HS-27A (cell line): ENCODE measurements at regions not wholly inside any gene's neighbourhood (a gene's known extent, or its start where the extent isn't known, plus 50 kb on each side); places are given as distances from the start of the nearest gene placed in this dataset.

ENCODE experiments used
- DNase-seq: peaks from one replicate; pipeline ENCODE4 v3.0.0-alpha.2; 2012; ENCODE audit warnings: low read depth, missing footprints

- DNase-seq: peak; percentile 56
These were observed 83.0 kb upstream of the DUSP5 start for GRCh38 chr10:110414548-110415309.

DNA sequence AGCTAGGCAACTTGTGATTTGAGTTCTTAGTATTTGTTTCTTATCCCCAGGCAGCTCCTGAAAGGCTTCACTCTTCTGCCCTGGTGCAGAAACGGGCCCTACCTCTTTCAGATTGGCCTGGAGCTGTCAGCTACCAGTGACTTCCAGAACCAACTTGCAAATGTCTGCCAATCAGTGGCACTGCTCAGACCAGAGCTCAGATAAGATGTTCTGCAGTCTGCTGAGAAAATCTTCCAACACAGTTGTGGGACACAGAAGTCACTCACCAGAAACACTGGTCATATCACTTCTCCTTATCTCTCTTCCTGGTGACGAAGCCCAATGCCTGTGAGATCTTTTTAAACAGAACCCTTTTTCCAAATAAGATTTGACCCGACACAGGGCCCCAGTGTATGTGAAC is 81.9 kb upstream of the DUSP5 start:
- DNase-seq: no peak

GRCh38 chr10:110416776-110417711 is 80.7 kb upstream of the DUSP5 start:
- peak; percentile 60 for DNase-seq

- no peak for DNase-seq
These were observed 79.5 kb upstream of the DUSP5 start for GRCh38 chr10:110418218-110418617.

DNA sequence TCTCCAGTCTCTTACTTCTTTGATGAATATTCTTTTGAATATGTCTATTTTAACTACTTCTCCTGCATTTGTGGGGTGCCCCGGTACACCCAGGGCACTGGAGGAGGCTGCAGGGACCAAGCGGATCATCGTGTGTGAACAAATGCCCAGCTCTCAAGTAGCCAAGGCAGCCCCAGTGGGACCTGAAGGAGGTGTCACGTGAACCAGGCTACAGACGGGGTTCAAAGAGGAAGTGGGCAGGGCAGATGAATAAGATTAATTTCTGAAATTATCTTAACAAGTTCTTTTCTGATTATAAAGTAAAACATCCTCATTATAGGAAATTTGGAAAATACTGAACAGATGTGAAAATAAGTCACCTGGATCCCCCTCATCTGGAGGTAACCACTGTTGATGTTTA is 78.4 kb upstream of the DUSP5 start:
- no peak for DNase-seq

GRCh38 chr10:110420401-110421193 is 77.1 kb upstream of the DUSP5 start:
- DNase-seq: no peak

- DNase-seq: no peak
These were observed 76.1 kb upstream of the DUSP5 start for GRCh38 chr10:110421512-110422138.

DNA sequence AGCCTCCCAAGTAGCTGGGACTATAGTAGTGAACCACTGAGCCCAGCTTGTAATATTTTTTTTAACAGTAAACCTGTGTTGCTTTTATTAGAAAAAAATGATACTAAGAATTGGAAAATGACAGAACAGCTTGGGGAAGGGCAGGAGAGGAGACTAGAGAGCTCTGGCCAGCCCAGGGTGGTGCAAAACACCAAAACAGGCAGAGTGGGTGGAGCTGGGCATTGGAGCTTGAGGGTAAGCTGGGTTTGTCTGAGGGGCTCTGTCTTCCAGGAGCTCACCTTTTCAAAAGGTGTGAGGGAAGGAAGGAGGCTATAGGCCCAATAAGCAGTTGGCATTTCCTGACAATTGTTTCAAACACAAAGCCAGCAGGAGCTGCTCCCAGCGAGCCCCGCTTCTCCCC is 75.2 kb upstream of the DUSP5 start:
- no peak for DNase-seq

DNA sequence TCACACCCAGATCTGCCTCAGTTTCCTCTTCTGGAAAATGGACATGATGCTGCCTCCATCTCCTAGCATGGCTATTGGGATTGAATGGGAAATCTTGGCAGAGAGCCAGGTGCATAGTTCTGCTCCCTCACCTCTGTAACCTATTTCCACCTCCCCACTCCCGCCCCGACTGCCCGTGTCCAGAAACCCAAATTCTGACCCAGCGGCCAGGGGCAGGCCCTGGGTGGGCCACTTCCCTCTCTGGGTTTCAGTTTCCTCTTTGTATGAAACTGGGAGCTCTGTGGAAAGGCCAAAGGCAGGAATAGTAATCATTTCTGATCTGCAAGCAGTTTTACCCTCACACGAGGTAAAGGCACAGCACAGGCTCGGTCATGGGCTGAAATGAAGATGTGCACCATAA is 74.1 kb upstream of the DUSP5 start:
- DNase-seq: no peak

- DNase-seq: peak; percentile 64
These were observed 71.9 kb upstream of the DUSP5 start for GRCh38 chr10:110425684-110426293.

DNA sequence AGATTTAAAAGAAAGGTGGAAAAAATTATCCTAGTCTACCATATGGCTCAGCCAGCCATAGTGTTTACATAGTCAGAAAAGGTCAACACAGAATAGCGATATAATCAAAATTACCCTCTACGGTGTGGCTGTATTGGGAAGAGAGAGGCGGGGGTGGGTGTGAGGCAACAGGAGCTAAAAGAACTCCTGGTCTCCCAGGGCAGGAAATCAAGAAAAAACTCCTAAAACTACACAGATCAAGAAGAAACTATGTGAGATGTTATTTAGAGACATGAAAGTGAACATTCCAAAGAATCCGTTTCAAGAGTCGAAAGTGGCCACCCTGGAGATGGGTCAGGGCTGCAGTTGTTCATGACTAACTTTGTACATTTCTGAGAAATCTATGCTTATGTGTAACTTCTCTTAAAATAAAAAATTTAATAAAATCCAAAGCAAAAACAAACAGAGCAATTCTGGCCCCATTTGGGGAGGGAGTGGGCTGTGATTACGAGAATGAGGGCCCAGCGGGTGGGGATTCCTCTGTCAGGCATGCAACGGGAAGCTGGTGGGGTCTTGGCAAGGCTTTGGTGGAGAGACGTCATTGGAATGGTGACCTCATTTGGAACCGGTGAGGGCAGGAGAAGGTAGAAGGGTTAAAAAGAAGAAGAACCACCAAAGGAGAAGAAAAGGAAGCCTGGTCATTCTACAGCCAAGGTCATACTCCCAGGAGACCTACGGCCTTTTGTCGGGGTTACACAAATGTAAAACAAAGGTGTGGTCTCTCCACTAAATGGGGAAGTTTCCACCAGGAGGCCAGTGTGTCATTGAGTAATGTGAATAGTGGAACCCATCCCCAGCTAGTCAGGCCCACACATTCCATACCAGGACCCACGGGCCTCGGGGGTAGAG is 71.2 kb upstream of the DUSP5 start:
- DNase-seq: no peak

GRCh38 chr10:110429301-110429700 is 68.4 kb upstream of the DUSP5 start:
- no peak for DNase-seq

- DNase-seq: no peak
These were observed 67.1 kb upstream of the DUSP5 start for GRCh38 chr10:110430340-110431273.

DNA sequence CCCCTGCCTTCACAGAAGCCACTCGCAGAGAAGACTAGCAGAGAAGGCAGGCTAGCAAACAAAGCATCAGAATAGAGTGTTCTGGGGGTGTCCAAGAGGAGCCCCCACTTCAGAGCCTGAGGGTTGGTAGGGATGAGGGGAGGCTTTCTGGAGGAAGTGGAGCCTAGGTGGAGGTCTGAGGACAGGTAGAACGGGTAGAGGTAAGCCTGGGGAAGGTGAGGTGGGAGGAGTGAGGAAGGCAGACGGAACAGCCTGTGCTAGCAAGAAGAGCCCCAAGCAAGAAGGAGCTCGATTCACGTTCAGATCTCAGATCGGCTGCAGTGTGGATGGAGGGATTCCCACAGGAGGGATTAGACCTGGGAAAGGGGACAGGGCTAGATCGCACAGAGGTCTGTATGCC is 66.0 kb upstream of the DUSP5 start:
- no peak for DNase-seq

- no peak for DNase-seq
These were observed 65.6 kb upstream of the DUSP5 start for GRCh38 chr10:110432084-110432483.

DNA sequence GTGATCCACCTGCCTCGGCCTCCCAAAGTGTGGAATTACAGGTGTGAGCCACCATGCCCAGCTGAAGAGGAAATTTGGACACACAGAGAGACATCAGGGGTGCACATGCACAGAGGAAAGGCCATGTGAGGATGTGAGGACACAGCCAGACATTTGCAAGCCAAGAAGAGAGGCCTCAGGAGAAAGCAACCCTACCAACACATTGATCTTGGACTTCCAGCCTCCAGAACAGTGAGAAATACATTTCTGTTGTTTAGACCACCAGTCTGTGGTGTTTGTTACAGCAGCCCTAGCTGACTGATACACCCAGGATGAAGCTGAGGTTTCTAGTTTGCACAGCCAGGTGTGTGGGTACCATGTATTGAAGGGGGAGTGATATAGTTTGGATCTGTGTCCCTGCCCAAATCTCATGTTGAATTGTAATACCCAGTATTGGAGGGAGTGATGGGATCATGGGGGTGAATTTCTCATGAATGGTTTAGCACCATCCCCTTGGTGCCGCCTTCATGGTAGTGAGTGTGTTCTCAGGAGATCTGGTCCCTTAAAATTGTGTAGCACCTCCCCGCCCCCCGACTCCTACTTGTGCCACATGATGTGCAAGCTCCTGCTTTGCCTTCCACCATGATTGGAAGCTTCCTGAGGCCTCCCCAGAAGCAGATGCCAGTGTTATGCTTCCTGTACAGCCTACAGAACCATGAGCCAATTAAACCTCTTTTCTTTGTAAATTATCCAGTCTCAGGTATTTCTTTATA is 64.7 kb upstream of the DUSP5 start:
- DNase-seq: no peak

DNA sequence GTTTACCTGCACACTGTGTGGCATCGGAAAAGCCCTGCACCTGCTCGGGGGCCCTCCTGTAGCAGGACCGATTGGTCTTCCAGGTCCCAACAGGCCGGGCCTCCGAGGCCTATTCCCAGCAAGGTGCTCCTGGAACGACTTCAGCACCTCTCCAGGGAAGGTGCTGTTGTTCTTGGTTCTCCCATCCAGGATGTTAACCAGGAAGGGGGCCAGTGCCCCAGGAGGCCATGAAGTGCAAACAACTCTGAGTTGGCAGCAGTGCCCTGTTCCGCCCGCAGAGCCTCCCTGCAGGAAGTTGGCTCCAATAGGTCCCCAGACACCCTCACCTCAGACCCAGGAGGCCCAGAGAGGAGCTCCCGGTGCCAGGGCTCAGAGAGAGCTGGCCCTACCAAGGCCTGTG is 64.0 kb upstream of the DUSP5 start:
- no peak for DNase-seq

DNA sequence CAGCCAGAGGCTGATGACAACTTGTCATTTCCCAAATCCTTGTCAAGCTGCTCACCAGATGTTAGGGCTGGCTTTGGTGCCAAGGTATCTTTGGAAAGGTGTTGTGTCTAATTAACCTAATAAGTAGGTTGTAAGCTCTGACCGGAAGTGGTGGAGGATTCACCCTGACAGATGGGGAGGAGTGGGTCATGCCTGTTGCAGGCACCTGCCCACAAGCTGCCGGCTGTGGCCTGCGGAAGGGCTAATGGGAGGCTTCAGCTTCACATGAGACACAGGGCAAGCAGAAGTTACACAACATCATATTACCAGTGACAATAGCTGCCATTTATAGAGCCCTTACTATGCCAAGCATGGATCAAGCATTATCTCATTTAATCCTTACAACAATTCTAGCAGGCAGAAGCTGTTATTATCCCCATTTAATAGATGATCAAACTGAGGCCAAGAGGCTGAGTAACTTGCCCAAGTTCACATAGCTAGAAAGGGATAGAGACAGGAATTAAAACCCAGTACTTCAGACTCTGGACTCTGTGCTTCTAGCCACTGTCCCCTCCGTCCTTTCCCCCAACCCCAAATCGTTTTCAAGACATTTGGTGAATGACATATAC is 63.1 kb upstream of the DUSP5 start:
- DNase-seq: no peak
